GF-D8 (cell line): ENCODE measurements at regions not wholly inside any gene's neighbourhood (a gene's known extent, or its start where the extent isn't known, plus 50 kb on each side); places are given as distances from the start of the nearest gene placed in this dataset.

Experiments
- DNase-seq: peaks from one replicate; lab custom pipeline; 2025; lab: John Stamatoyannopoulos, UW

- DNase-seq = no peak
Observed at GRCh38 chr20:60430516-60431001, 472.3 kb downstream of the CDH26 start.

GRCh38 chr20:60431349-60431748 is 473.1 kb downstream of the CDH26 start:
- DNase-seq = no peak

DNA sequence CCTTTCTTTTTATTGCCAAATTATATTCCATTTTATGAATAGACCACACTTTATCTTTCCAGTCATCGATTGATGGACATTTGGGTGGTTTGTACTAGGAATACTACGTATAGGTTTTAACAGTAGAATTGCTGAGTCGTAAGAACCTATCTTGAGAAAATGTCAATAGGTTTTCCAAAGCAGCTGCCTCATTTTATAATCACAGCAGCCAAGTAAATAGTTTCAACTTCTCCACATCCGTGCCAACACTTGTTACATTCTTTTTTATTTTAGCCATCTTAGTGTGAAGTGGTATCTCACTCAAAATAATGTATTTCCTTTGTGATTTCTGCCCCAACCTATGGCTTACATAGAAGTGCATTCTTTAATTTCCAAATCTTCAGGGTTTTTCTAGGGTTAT is 479.2 kb downstream of the CDH26 start:
- DNase-seq = no peak

DNA sequence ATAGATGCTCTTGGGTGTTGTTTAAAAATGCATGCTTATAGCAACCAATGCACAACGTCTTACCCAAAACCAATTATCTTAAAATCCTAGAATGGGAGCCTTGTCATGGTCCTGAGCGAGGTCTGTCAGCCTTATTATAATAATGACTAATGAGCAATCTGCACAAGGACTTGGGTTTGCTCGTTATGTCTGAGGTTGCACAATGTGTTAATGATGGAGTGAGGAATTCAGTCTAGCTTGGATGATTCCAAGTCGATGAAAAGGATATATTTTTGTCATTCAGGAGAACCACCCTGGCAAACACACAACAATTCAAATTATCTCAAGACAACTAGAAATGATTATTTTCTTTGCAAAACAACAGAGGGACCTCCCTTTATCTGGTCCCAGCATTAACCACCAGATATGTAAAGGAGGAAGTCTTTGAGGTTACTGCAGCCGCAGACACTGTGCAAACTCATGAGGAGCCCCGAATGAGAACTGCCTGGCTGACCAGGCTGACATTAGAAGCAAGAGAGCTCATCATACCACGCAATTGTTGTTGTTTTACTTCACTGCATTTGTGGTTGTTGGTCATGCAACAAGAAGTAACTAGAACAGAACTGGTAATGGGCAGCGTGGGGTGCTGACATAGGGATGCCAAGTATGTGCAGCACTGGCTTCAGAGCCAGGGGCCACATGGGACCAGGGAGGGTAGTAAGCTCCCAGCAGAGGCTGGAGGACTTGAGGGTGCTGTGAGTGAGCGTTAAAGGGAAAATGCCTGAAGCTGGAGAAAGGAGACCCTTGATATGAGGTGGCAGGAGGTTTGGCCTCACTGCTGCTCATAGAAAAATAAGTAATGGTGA is 488.3 kb downstream of the CDH26 start:
- peak; percentile 42 for DNase-seq

DNA sequence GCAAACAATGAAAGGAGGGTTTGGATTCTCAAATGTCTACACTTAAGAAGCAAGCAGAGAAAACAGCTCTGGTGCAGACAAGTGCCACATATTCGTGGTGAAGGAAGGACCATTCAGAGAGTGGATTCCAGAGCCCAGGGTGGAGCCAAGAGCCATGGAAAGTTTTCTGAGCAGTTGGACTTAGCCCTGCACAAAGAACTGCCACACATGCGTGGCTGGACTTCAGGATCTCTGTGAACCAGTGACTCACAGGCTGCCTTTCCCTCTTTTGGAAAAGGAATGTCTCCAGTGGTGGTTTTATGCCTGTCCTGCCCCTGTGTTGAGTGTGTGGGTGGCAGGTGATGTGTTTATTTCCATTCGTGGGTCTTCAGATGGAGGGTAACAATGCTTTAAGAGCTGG is 489.5 kb downstream of the CDH26 start:
- no peak for DNase-seq

DNA sequence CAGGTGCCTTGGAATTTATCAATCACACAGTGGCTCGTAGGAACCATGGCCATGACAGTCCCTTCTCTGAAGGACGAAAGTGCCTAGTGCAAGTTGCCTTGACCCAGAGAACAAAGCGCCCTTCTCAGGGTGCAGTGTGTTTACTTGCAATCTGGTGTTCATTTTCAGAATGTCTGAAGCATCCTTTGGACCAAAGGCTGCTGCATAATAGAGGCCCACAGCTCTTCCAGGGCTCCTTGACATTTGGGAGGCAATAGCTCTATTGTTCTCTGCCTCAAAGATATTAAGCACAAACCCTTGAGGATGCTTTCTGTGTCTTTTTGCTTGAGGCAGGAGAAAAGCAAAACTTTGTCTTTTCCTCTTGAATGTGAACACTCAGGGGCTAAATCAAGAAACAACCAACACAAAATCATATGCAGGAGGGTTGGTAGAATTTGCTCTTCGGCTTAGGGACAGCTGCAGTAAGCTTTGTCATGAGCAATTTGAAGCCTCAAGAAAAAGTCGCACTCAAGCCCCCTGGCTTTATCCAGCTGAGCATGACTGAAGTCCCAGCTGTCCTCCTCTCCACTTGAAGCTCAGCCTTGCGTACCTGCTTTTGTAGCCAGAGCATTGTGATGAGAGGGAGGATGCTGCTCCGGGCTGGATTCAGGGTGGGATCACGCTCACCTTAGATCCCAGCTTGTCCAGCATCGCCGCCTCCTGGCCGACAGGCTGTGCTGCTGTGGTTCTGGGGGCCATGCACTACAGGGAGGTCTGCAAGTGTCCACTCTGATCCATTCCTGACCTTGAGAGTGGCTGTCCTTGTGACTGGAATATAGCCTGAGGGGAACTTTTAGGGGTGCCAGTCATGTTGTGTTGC is 495.4 kb downstream of the CDH26 start:
- no peak for DNase-seq

GRCh38 chr20:60454491-60454890 is 496.3 kb downstream of the CDH26 start:
- no peak for DNase-seq

- no peak for DNase-seq
Observed at GRCh38 chr20:60455272-60455671, 497.0 kb downstream of the CDH26 start.

GRCh38 chr20:60459212-60459611 is 501.0 kb downstream of the CDH26 start:
- no peak for DNase-seq

GRCh38 chr20:60461993-60462392 is 503.8 kb downstream of the CDH26 start:
- DNase-seq = no peak

DNA sequence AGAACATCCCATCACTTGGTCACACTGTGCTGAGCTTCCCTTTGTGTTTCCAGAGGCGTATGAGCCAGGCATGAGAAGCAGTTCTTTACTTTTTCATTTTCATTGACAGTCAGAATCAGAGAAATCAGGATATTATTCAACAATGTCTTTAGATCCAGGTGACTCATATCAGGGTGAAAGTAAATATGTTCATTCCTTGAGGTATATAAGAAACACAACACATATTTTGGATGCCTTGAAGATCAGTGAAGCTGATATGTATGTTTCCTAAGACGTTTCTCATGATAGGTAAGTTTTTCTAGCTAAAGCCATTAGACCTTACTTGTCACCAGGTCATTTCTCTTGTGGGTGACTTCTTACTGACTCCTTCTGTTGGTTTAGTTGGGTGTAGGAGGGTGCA is 505.6 kb downstream of the CDH26 start:
- no peak for DNase-seq

DNA sequence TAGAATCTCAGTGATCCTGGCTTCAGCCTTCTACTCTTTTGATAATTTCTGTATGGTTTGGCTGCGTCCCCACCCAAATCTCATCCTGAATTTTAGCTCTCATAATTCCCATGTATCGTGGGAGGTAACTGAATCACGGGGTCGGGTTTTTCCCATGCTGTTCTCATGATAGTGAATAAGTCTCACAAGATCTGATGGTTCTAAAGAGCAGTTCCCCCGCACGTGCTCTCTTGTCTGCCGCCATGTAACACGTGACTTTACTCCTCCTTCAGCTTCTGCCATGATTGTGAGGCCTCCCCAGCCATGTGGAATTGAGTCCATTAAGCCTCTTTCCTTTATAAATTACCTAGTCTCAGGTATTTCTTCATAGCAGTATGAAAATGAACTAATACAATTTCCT is 507.2 kb downstream of the CDH26 start:
- no peak for DNase-seq

GRCh38 chr20:60465993-60466686 is 507.9 kb downstream of the CDH26 start:
- DNase-seq = no peak

DNA sequence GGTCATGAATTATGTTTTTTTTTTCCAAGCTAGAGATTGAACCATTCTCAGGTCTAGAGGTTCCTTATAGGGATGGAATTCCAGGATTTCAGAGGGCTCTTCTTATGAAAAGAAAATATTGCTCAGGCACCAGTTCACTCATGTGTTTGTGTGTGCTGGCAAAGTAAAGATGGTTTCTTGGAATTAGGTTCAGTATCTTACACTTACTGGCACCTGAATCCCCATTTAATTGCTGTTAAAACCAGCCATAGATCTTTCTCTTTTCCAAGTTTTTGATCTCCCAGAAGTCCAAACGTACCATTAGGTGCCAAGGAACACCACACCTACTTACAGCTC is 508.4 kb downstream of the CDH26 start:
- DNase-seq = no peak

DNA sequence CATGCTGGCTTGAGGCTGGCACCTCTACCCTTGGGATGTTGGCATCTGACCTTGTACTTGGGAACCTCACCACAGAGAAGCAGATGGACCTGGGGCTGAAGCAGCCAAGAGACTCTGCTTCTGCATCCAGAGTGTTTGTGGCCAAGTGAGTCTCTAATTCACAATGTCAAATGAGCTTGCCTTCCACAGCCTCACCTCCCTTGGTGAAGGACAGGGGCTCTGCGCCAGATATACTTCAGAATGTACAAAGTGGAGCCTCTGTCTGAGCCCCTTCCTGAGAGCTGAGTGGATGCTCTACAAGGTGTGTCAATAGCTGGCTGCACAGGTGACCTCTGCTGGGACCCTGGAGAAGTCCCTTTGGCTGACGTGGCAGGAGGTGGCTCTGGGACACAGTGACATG is 508.9 kb downstream of the CDH26 start:
- no peak for DNase-seq

GRCh38 chr20:60467771-60468170 is 509.5 kb downstream of the CDH26 start:
- DNase-seq = no peak

GRCh38 chr20:60469829-60470228 is 511.6 kb downstream of the CDH26 start:
- no peak for DNase-seq

GRCh38 chr20:60470366-60470765 is 512.1 kb downstream of the CDH26 start:
- no peak for DNase-seq

DNA sequence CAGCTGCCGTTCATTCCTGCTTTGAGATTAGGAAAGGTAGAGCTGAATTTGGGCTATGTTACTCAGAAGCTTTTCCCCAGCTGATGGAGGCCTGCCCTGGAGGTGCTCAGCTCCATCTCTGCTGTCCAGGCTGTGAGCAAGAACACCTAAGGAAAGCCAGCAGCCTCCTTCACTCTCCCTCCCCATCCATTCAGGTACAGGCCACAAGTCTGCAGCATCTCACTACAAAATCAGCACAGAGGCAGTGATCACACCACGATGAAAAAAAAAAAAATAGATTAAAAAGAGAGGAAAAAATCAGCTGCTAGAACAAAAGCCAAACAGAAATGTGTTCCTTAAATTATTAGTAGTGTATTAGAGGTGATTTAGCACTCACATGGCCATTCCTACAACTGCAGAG is 515.0 kb downstream of the CDH26 start:
- DNase-seq = no peak

DNA sequence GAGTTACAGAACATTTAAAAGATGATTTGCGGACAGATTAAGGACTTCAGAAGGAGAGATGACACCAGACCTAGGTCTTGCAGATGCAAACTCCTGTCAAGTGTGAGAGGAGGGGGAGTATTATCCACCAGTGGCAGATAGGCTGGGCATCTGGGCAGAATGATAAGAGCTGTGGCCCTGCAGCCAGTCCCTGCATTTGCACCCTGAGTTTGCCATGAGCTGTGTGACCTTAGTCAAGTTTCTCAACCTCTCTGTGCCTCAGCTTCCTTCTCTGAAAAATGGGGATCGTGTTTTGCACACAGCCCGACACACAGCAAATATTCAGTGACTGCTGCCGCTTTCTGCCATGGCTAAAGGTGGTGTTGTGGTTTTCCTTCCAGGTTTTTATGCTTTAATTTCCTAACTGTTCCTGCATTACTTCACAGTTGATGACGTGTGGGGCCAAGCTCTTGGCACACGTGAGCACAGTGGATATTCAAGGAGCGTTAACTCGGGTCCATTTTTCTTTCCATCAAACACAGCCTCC is 516.2 kb downstream of the CDH26 start:
- no peak for DNase-seq

GRCh38 chr20:60476045-60476444 is 517.8 kb downstream of the CDH26 start:
- DNase-seq = no peak

DNA sequence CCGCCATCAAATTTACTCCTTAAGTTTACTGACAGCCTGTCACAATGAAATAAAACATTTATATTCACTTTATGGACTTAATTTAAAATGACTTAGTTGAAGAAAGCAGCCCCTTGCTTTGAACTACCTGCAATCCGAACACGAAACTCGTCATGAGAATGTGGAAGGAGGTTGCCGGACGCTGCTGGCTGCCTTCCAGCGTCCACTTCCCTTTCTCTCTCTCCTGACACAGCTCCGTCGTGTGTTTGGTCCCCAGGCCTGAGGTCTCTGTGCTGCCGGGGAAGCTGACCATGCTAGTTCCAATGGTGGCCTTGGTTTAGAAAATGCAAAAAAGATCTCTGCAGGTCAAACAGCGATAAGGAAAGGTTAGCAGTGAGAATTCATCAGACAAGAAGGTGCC is 519.7 kb downstream of the CDH26 start:
- no peak for DNase-seq
